Activated T-cell treated with anti-CD3 and anti-CD28 coated beads, Interleukin-2, amount 50 U/mL, for 1 hour (primary cell): ENCODE measurements at regions not wholly inside any gene's neighbourhood (a gene's known extent, or its start where the extent isn't known, plus 50 kb on each side); places are given as distances from the start of the nearest gene placed in this dataset.

ENCODE experiments used
- DNase-seq: peaks from one replicate; pipeline ENCODE4 v3.0.0-alpha.2; 2020

DNA sequence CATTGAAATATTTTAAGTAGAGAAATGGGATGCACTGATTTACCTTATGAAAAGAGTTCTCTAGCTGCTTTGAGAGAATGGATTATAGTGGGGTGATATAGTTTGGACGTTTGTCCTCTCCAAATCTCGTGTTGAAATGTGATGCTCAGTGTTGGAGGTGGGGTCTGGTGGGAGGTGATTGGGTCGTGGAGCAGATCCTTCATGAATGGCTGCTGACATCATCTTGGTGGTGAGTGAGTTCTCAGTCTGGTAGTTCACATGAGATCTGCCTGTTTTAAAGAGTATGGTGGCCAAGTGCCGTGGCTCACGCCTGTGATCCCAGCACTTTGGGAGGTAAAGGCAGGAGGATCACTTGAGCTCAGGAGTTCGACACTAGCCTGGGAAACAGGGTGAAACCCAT is 58.7 kb upstream of the SH3RF3 start:
- no peak for DNase-seq

DNA sequence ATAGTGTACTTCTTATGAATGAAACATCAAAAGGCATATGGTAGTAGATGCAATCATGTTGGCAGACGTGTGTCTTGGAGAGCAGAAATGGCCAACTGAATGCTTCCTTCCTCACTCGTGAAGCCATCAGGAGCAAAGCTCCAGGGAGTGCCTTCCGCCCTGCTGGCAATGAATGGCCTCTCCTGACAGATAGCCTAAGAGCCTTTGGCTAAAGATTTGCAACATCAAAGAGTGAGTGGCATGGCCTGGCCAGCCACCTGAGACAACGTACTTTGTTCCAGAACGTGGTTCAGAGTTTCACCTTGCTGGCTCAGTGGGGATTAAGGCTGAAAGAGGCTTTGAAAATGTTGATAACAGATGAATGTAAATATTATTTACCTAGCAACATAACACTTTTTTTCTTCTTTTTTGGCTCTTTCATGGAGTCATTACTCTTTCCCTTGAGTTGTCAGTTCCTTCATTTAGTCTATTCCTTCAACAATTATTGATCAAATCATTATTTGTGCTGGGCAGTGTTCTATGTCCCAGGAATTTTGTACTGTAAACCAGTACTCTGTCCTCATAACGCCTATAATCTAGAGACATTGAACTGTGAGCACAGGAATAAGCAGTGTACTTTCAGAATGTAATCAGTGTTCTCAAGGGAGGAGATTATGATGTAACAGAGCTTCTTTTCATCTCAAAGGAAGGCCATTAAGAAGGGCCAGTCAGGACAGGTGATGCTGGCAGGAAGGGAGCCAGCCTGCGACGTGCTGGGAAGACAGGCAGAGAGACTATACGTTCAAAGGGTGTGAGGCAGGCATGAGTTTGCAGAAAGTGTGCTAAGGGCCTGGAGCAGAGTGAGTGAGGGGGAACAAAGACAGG is 59.4 kb upstream of the SH3RF3 start:
- DNase-seq, result no peak

- DNase-seq, result no peak
These were observed 60.2 kb upstream of the SH3RF3 start for GRCh38 chr2:109068811-109069210.

DNA sequence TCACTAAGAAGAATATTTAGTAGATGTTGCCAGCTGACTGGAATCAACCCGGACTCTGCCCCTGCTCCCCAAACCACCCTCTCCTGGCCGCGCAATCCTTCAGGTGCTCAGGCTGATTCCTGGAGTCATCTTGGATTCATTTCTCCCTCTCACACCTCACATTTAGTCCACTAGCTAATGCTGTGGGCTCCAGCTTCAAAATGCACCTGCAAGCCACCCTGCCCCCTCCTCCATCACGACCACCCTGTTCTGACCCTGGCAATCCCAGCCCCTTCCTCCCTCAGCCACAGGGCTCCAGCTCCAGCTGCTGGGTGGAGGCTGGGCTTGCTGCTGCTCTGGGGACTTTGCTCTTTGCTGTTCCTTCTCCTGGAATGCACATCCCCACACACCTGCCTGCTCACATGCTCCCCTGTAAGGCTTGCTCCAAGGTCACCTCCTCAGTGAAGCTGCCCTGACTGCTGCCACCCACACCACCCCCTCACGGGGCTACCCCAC is 61.3 kb upstream of the SH3RF3 start:
- no peak for DNase-seq

- DNase-seq, result no peak
These were observed 61.9 kb upstream of the SH3RF3 start for GRCh38 chr2:109066917-109067597.

DNA sequence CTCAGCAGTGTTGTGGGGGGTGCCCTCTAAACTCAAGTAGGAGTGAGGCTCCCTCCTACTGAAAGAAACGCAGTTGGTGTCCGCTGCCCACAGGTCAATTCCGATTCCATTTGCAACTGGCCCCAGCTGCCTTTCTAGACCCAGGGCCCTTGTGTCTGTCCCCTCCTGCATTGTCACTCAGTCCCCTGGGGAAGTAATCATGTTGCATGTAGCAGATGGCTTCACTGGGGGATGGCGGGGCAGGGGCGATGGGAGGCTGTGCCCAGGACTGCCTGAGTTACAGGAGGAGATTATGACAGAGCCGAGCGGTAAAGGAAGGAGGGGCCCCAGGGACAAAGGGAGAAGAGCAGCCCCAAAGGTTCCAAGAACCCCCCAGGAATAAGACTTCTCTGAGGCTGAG is 62.5 kb upstream of the SH3RF3 start:
- DNase-seq, result no peak

GRCh38 chr2:109065391-109065734 is 63.6 kb upstream of the SH3RF3 start:
- no peak for DNase-seq

DNA sequence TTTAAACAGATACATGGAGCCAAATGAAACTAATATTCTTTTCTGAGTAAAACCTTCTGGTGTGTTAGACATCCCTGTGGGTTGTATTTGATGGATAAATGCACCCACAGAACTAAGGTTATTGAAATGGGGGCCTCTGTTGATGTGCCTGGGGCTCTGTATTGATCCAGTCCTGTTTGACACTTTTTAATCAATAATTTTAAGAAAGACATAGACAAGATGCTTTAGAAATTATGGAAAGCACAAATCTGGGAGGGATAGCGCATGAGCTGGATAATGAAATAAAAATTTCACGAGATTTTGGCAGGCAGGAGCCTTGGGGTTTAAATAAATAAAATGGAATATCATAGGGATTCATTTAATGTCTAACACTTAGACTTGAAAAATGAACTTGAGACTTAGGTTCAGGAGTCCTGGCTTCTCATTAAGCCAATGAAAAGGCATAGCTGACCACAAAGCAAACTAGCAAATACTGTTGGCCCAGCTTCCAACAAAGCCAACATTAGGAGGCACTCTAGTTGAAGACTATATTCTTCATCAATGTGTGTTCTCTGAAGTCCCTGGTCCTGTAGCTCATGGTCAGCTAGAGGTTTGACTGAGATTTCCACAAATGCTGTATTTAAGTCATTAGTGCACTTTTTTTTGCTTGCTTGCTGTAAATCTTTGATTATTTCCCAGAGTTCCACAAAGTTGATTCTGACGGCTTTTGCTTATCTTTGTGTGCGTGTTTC is 64.2 kb upstream of the SH3RF3 start:
- DNase-seq, result no peak

DNA sequence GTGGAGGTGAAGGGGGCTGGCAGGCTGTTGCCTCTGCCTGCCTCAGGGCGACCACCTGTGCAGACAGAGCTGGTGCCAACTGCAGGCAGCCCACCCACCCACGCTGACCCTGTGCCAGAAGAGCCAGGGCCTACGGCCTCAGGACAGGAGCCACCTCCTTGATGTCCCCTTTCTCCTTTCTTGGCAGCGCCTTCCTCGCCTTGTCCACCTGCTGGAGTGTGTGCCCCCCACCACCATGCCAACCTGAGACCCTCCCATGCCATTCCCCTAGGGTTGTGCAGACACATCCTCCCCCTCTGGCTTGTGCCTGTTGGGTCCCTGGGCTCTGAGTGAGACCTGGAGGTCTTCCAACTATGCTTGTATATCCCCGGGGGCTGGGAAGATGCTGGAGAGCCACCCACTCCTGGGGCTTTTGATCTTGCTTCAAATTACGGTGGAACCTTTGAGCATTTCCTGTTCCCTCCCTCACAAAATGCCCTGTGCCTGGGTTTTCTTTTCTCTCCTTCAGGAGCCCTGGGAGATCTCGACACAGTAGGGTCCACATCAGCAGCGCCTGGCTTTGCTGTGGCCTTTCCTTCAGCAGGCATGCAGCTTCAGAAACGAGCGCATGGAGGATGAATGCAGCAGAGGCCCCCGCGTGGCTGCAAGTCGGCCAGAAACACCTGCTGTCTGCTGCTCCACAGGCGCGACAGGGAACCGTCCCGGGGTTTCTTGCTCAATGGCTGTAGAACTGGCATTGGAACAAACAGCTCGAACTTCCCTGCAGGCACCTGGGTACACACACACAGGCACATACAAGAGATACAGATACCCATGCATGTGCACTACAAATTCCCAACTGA is 65.9 kb upstream of the SH3RF3 start:
- DNase-seq, result no peak

GRCh38 chr2:109062145-109062858 is 66.7 kb upstream of the SH3RF3 start:
- DNase-seq, result no peak

- no peak for DNase-seq
These were observed 67.3 kb upstream of the SH3RF3 start for GRCh38 chr2:109061736-109062135.

- DNase-seq, result no peak
These were observed 68.5 kb upstream of the SH3RF3 start for GRCh38 chr2:109060496-109060895.

GRCh38 chr2:109059474-109060165 is 69.4 kb upstream of the SH3RF3 start:
- DNase-seq, result no peak

GRCh38 chr2:109058802-109059201 is 69.8 kb upstream of the EDAR start:
- no peak for DNase-seq

- no peak for DNase-seq
These were observed 69.2 kb upstream of the EDAR start for GRCh38 chr2:109058191-109058632.

GRCh38 chr2:109057686-109058085 is 68.7 kb upstream of the EDAR start:
- peak; percentile 59 for DNase-seq

GRCh38 chr2:109055435-109055834 is 66.4 kb upstream of the EDAR start:
- no peak for DNase-seq

- no peak for DNase-seq
These were observed 65.8 kb upstream of the EDAR start for GRCh38 chr2:109054865-109055264.

- no peak for DNase-seq
These were observed 64.7 kb upstream of the EDAR start for GRCh38 chr2:109053716-109054115.

- no peak for DNase-seq
These were observed 63.9 kb upstream of the EDAR start for GRCh38 chr2:109052922-109053321.

DNA sequence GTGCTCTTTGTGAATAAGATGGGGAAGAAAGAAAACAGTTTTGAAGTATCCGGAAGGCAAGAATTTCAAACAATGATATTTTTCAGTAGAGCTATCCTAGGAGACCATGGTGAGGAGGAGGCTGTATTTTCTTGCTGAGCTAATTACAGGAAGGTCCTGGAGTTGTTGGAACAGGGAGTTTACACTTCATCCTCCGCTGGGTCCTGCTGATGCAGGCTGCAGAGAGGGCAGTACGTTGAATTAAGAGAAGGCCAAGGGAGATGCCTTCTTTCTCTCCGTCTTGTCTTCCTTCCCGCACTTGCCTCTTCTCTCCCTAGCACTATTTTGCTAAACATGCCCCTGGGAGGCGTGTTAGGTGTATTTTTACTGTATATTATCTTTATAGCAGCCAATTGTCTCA is 60.0 kb upstream of the EDAR start:
- DNase-seq, result no peak
